Mesendoderm (in vitro differentiated cells): ENCODE measurements at regions not wholly inside any gene's neighbourhood (a gene's known extent, or its start where the extent isn't known, plus 50 kb on each side); places are given as distances from the start of the nearest gene placed in this dataset.
"Not testable (repeated sequence)": the region's sequence is repeated elsewhere in the genome, so short reads cannot be mapped to it uniquely, and the experiment has no call there.

Experiments used
- DNase-seq: peaks from one replicate; pipeline ENCODE4 v3.0.0; 2013
- H2AK5ac ChIP-seq: 2 replicates; pipeline ENCODE4 v1.6.1; 2013; ENCODE audit warnings: low read length, inconsistent platforms
- H2BK120ac ChIP-seq: 2 replicates; pipeline ENCODE4 v1.6.1; 2013; ENCODE audit warnings: low read depth, mild to moderate bottlenecking, low read length, moderate library complexity, mixed read lengths
- H2BK15ac ChIP-seq: replicated peaks from 2 replicates; pipeline ENCODE4 v1.6.1; 2013; ENCODE audit warnings: low read depth, mild to moderate bottlenecking, moderate library complexity
- H2BK5ac ChIP-seq: 2 replicates; pipeline ENCODE4 v1.6.1; 2013; ENCODE audit warnings: low read length, inconsistent platforms
- H3K18ac ChIP-seq: 2 replicates; pipeline ENCODE4 v1.6.1; 2013; ENCODE audit warnings: mild to moderate bottlenecking, low read length, mixed read lengths
- H3K23ac ChIP-seq: one replicate; pipeline ENCODE4 v1.6.1; 2013; ENCODE audit warnings: low read length
- H3K27ac ChIP-seq: 2 replicates; pipeline ENCODE4 v1.5.1; 2013; ENCODE audit warnings: low read depth, mild to moderate bottlenecking, inconsistent platforms, low read length, moderate library complexity
- H3K27me3 ChIP-seq: 2 replicates; pipeline ENCODE4 v1.6.1; 2013; ENCODE audit warnings: low read length, control low read depth, mild to moderate bottlenecking, inconsistent platforms; ENCODE audit not compliant: insufficient read depth, poor library complexity
- H3K36me3 ChIP-seq: 2 replicates; pipeline ENCODE4 v1.6.1; 2013; ENCODE audit warnings: low read length, inconsistent platforms; ENCODE audit not compliant: control insufficient read depth, insufficient read depth
- H3K4ac ChIP-seq: one replicate; pipeline ENCODE4 v1.6.1; 2013; ENCODE audit warnings: low read depth, mild to moderate bottlenecking, low read length, moderate library complexity
- H3K4me1 ChIP-seq: 2 replicates; pipeline ENCODE4 v1.6.1; 2013; ENCODE audit warnings: low read depth, low read length, inconsistent platforms; ENCODE audit not compliant: control insufficient read depth
- H3K4me2 ChIP-seq: 2 replicates; pipeline ENCODE4 v1.6.1; 2013; ENCODE audit warnings: low read length
- H3K4me3 ChIP-seq: 2 replicates; pipeline ENCODE4 v1.5.1; 2013; ENCODE audit warnings: mild to moderate bottlenecking, low read length
- H3K56ac ChIP-seq: one replicate; pipeline ENCODE4 v1.6.1; 2013; ENCODE audit warnings: low read length
- H3K79me1 ChIP-seq: 2 replicates; pipeline ENCODE4 v1.6.1; 2013; ENCODE audit warnings: low read length, inconsistent platforms
- H3K79me2 ChIP-seq: 2 replicates; pipeline ENCODE4 v1.6.1; 2013; ENCODE audit warnings: mild to moderate bottlenecking, low read length; ENCODE audit not compliant: control insufficient read depth, insufficient read depth
- H3K9ac ChIP-seq: 2 replicates; pipeline ENCODE4 v1.6.1; 2013; ENCODE audit warnings: low read length, inconsistent platforms
- H4K5ac ChIP-seq: one replicate; pipeline ENCODE4 v1.6.1; 2013; ENCODE audit warnings: low read length
- H4K8ac ChIP-seq: one replicate; pipeline ENCODE4 v1.6.1; 2013; ENCODE audit warnings: low read depth, mild to moderate bottlenecking, control low read depth, low read length, moderate library complexity
- WGBS: extraction: QIAGEN DNeasy Blood & Tissue Kit; methylation state at CpG from one replicate; pipeline ENCODE4 v1.1.7; 2013; ENCODE audit warnings: low lambda C conversion rate, missing lambda C conversion rate; ENCODE audit not compliant: insufficient coverage; ENCODE audit errors: extremely low coverage; 5-methylcytosine and 5-hydroxymethylcytosine counted together

DNA sequence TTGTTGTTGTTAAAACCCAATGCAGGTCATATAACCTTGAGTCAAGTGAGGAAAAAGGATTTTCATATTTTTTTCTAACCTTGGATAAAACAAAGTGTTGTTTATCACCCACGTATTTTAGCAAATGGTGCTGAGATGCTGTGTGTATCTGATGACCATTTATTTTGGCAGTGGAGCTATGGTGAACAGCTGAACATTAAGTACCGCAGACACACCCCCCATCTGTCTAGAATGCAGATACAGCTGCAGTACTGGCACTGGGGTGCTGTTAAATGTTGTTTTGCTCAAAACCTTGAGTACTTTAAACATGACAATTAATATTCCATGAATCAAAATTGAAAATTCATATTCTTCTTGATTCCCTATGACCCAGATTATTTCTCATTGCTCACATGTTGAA, 773.3 kb upstream of the SLC39A10 start:
- Histone ChIP-seq H2BK15ac (no peak overlapping the region), H2AK5ac (no peak overlapping the region), H3K27me3 (no peaks in the 10 kb centered on the region), H3K36me3 (no peaks in the 10 kb centered on the region), H3K4ac (no peak overlapping the region), H3K4me3 (no peak overlapping the region), H3K56ac (no peak overlapping the region), H3K79me1 (no peaks in the 10 kb centered on the region), H4K8ac (no peak overlapping the region), H2BK5ac (no peak overlapping the region), H3K4me2 (no peak overlapping the region), H3K27ac (no peak overlapping the region), H4K5ac (no peak overlapping the region), H3K18ac (no peak overlapping the region), H2BK120ac (no peak overlapping the region), H3K23ac (no peak overlapping the region), H3K4me1 (no peaks in the 10 kb centered on the region), H3K9ac (no peak overlapping the region), H3K79me2 (no peaks in the 10 kb centered on the region)
- WGBS: no CpG with 5 or more reads among the region's 2 CpGs
- DNase-seq: no peak

DNA sequence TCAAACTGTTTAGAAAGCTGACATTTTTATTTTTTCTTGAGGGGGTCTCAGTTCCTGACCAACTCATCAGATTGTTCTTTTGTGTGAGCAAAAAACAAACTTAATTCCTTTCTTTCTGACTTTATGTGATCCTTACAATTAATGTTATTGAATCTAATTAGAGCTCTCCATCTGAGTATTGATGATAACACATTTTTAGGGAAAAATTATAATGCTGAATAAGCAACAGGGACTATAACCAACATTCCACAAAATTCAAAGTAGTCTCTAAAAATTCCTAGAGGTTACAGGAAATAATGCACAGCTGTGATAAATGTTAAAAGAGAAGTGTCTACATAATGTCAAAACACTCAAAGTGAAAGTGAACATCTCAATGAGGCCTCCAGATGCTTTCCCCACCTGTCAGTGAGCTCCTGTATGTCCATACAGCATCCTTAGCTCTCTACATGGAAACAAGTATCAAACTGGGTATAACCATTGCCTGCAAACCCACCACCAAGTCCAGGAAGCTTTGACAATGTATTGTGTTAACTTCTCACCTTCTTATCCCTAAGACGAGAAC, 786.0 kb upstream of the SLC39A10 start:
- Histone ChIP-seq H3K79me1 (no peaks in the 10 kb centered on the region), H3K23ac (no peak overlapping the region), H2AK5ac (no peak overlapping the region), H3K56ac (no peak overlapping the region), H3K27ac (no peak overlapping the region), H3K79me2 (no peaks in the 10 kb centered on the region), H4K8ac (no peak overlapping the region), H3K36me3 (no peaks in the 10 kb centered on the region), H2BK120ac (no peak overlapping the region), H3K27me3 (no peaks in the 10 kb centered on the region), H2BK15ac (no peak overlapping the region), H3K4ac (no peak overlapping the region), H3K4me3 (no peak overlapping the region), H3K18ac (no peak overlapping the region), H3K4me1 (no peaks in the 10 kb centered on the region), H4K5ac (no peak overlapping the region), H3K4me2 (no peak overlapping the region), H2BK5ac (no peak overlapping the region), H3K9ac (no peak overlapping the region)
- no CpG with 5 or more reads among the region's 1 CpG for WGBS
- no peak for DNase-seq

DNA sequence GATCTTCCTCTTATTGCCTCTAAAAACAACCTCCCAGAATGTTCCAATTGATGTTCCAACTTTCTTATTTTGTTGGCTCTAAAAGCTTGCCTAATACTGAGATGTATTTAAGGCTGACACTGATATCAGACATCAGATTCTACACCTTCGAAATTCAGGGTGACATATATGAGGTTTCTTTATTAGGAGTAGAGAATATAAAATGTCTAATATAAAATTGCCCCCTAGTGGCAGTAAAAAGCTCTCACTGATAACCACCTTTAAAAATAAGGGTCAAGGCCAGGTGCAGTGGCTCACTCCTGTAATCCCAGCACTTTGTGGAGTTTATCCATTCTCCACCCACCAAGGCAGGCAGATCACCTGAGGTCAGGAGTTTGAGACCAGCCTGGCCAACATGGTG, 789.7 kb upstream of the SLC39A10 start:
- peak; percentile 7 for DNase-seq
- no peak overlapping the region for H3K9ac ChIP-seq
- no peaks in the 10 kb centered on the region for H3K27me3 ChIP-seq
- no peaks in the 10 kb centered on the region for H3K36me3 ChIP-seq
- H3K4ac ChIP-seq: no peak overlapping the region
- H3K27ac ChIP-seq: no peak overlapping the region
- H3K23ac ChIP-seq: no peak overlapping the region
- no peak overlapping the region for H3K4me2 ChIP-seq
- no peaks in the 10 kb centered on the region for H3K79me1 ChIP-seq
- no peaks in the 10 kb centered on the region for H3K4me1 ChIP-seq
- no peak overlapping the region for H3K4me3 ChIP-seq
- no CpG with 5 or more reads among the region's 1 CpG for WGBS
- no peak overlapping the region for H2BK15ac ChIP-seq
- H2BK5ac ChIP-seq: no peak overlapping the region
- no peak overlapping the region for H3K56ac ChIP-seq
- no peak overlapping the region for H3K18ac ChIP-seq
- H4K8ac ChIP-seq: no peak overlapping the region
- H4K5ac ChIP-seq: no peak overlapping the region
- no peak overlapping the region for H2BK120ac ChIP-seq
- no peaks in the 10 kb centered on the region for H3K79me2 ChIP-seq
- no peak overlapping the region for H2AK5ac ChIP-seq

GRCh38 chr2:194854941-194855340, 802.1 kb upstream of the SLC39A10 start:
- Histone ChIP-seq H3K18ac (no peak overlapping the region), H4K8ac (no peak overlapping the region), H4K5ac (no peak overlapping the region), H3K4me1 (no peaks in the 10 kb centered on the region), H3K36me3 (no peaks in the 10 kb centered on the region), H2BK5ac (no peak overlapping the region), H3K27ac (no peak overlapping the region), H2BK15ac (no peak overlapping the region), H3K4me2 (no peak overlapping the region), H3K4me3 (no peak overlapping the region), H3K79me1 (no peaks in the 10 kb centered on the region), H2BK120ac (no peak overlapping the region), H3K27me3 (no peaks in the 10 kb centered on the region), H3K79me2 (no peaks in the 10 kb centered on the region), H3K56ac (no peak overlapping the region), H3K4ac (no peak overlapping the region), H3K23ac (no peak overlapping the region), H3K9ac (no peak overlapping the region), H2AK5ac (no peak overlapping the region)
- no peak for DNase-seq
- no CpG with 5 or more reads among the region's 5 CpGs for WGBS

- no peak overlapping the region for H3K18ac ChIP-seq
- H3K9ac ChIP-seq: no peak overlapping the region
- no peak overlapping the region for H2BK120ac ChIP-seq
- H4K5ac ChIP-seq: no peak overlapping the region
- H3K27ac ChIP-seq: no peak overlapping the region
- H3K4ac ChIP-seq: no peak overlapping the region
- H3K79me1 ChIP-seq: no peaks in the 10 kb centered on the region
- H2BK5ac ChIP-seq: no peak overlapping the region
- no peak overlapping the region for H4K8ac ChIP-seq
- no peak overlapping the region for H3K56ac ChIP-seq
- no CpG with 5 or more reads among the region's 8 CpGs for WGBS
- H2AK5ac ChIP-seq: no peak overlapping the region
- no peaks in the 10 kb centered on the region for H3K36me3 ChIP-seq
- H3K4me3 ChIP-seq: no peak overlapping the region
- H3K79me2 ChIP-seq: no peaks in the 10 kb centered on the region
- H2BK15ac ChIP-seq: no peak overlapping the region
- no peak for DNase-seq
- no peak overlapping the region for H3K4me2 ChIP-seq
- no peaks in the 10 kb centered on the region for H3K4me1 ChIP-seq
- H3K27me3 ChIP-seq: no peaks in the 10 kb centered on the region
- no peak overlapping the region for H3K23ac ChIP-seq
Measured at GRCh38 chr2:194842871-194843270, 814.2 kb upstream of the SLC39A10 start.

GRCh38 chr2:194834371-194834770, 822.7 kb upstream of the SLC39A10 start:
- H3K9ac ChIP-seq, H3K4me2 ChIP-seq, H3K27ac ChIP-seq, H3K27me3 ChIP-seq, H2BK5ac ChIP-seq, H3K18ac ChIP-seq, H2BK15ac ChIP-seq, H3K36me3 ChIP-seq, DNase-seq, H2BK120ac ChIP-seq, H3K4ac ChIP-seq, H3K23ac ChIP-seq, H3K79me2 ChIP-seq, H3K4me3 ChIP-seq, H4K8ac ChIP-seq, H3K4me1 ChIP-seq, H3K79me1 ChIP-seq, H2AK5ac ChIP-seq, H4K5ac ChIP-seq, H3K56ac ChIP-seq: not testable (repeated sequence)
- no CpG with 5 or more reads among the region's 2 CpGs for WGBS
